ENCODE measurements at regions not wholly inside any gene's neighbourhood (a gene's known extent, or its start where the extent isn't known, plus 50 kb on each side); places are given as distances from the start of the nearest gene placed in this dataset.

DNA sequence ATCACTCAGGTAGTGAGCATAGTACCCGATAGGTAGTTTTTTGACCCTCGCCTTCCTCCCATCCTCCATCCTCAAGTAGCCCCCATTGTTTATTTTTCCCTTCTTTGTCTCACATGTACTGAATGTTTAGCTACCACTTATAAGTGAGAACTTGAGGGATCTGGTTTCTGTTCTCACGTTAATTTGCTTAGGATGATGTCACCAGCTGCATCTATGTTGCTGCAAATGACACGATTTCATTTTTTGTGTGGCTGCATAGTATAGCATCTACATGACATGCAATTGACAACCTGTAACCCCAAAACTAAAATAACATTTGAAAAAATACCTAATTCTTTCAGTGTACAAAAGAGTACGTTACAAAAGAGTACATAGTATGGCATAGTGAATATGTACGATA is 254.0 kb upstream of the NOVA1 start:
- Histone ChIP-seq H3K36me3 (ENCODE audit: control insufficient read depth in 1 of 2, insufficient read depth in 2 of 2, low read length in 2 of 2) (no peaks in the 10 kb centered on the region), H2BK120ac (ENCODE audit: insufficient read depth, low read length, poor library complexity) (no peak overlapping the region), H3K27ac (ENCODE audit: low read depth, low read length) (no peak overlapping the region), H3K14ac (ENCODE audit: low read length) (no peak overlapping the region), H3K4ac (ENCODE audit: low read depth, low read length) (no peak overlapping the region), H4K91ac (ENCODE audit: low read depth, low read length) (no peak overlapping the region), H2AK5ac (ENCODE audit: low read length) (no peak overlapping the region), H4K12ac (ENCODE audit: low read depth, low read length) (no peak overlapping the region), H3K9ac (ENCODE audit: low read length) (no peak overlapping the region), H3K27me3 (ENCODE audit: insufficient read depth, low read length) (no peaks in the 10 kb centered on the region), H3K9me3 (ENCODE audit: insufficient read depth, low read depth, low read length) (no peaks in the 10 kb centered on the region), H3K18ac (ENCODE audit: low read length) (no peak overlapping the region), H3K4me2 (ENCODE audit: low read length) (no peak overlapping the region), H4K8ac (ENCODE audit: low read depth, low read length) (no peak overlapping the region), H3K4me3 (ENCODE audit: low read depth, low read length) (no peak overlapping the region), H3K4me1 (ENCODE audit: control insufficient read depth in 1 of 2, insufficient read depth in 2 of 2, low read length in 2 of 2) (no peaks in the 10 kb centered on the region), H3K23ac (ENCODE audit: low read length) (no peak overlapping the region), H2AFZ (ENCODE audit: insufficient read depth, low read length, poor library complexity) (no peak overlapping the region), H3K79me1 (ENCODE audit: low read length) (no peaks in the 10 kb centered on the region), H2BK12ac (ENCODE audit: low read length) (no peak overlapping the region), H3K79me2 (ENCODE audit: control insufficient read depth, insufficient read depth, low read length, poor library complexity) (no peaks in the 10 kb centered on the region), H2BK5ac (ENCODE audit: low read depth, low read length, poor library complexity) (no peak overlapping the region)
- no peak for DNase-seq
- WGBS (ENCODE audit: extremely low coverage, insufficient coverage, insufficient read length), result no CpG with 5 or more reads among the region's 6 CpGs

DNA sequence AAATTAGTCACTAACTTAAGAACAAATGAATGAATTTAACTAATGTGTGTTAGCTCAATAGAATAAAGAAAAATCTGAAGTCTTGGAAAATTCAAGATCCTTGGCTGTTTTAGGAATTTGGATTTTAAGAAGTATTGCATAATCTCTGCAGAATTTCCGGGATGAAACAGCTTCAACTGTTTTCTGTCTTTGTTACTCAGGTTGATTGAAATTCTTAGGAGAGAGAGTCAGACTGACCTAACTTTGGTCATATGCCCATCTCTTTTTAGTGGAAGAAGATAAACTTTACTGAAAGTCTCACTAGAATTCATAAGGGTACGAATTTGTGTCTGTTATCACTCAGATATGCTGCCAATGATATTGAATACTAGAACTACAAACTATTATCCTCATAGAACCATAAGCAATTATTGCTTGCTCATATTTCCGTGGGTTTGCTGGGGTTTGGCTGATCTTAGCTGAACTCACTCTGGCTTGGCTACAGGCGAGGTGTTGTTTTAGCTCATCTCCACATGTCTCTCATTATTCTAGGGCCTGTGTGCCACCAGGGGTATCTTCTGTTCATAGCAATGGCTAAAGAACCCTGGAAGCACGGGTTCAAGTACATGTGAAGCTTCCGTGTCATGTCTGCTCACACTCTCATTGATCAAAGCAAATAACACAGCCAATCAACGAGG is 257.4 kb upstream of the NOVA1 start:
- Histone ChIP-seq H3K4me3 (ENCODE audit: low read depth, low read length) (no peak overlapping the region), H3K14ac (ENCODE audit: low read length) (no peak overlapping the region), H3K18ac (ENCODE audit: low read length) (no peak overlapping the region), H3K36me3 (ENCODE audit: control insufficient read depth in 1 of 2, insufficient read depth in 2 of 2, low read length in 2 of 2) (no peaks in the 10 kb centered on the region), H3K79me1 (ENCODE audit: low read length) (no peaks in the 10 kb centered on the region), H3K9me3 (ENCODE audit: insufficient read depth, low read depth, low read length) (no peaks in the 10 kb centered on the region), H4K8ac (ENCODE audit: low read depth, low read length) (no peak overlapping the region), H3K4ac (ENCODE audit: low read depth, low read length) (no peak overlapping the region), H2AK5ac (ENCODE audit: low read length) (no peak overlapping the region), H4K91ac (ENCODE audit: low read depth, low read length) (no peak overlapping the region), H2BK12ac (ENCODE audit: low read length) (no peak overlapping the region), H3K9ac (ENCODE audit: low read length) (no peak overlapping the region), H3K4me1 (ENCODE audit: control insufficient read depth in 1 of 2, insufficient read depth in 2 of 2, low read length in 2 of 2) (no peaks in the 10 kb centered on the region), H2AFZ (ENCODE audit: insufficient read depth, low read length, poor library complexity) (no peak overlapping the region), H3K4me2 (ENCODE audit: low read length) (no peak overlapping the region), H3K27ac (ENCODE audit: low read depth, low read length) (no peak overlapping the region), H3K27me3 (ENCODE audit: insufficient read depth, low read length) (no peaks in the 10 kb centered on the region), H2BK5ac (ENCODE audit: low read depth, low read length, poor library complexity) (no peak overlapping the region), H2BK120ac (ENCODE audit: insufficient read depth, low read length, poor library complexity) (no peak overlapping the region), H4K12ac (ENCODE audit: low read depth, low read length) (no peak overlapping the region), H3K79me2 (ENCODE audit: control insufficient read depth, insufficient read depth, low read length, poor library complexity) (no peaks in the 10 kb centered on the region), H3K23ac (ENCODE audit: low read length) (no peak overlapping the region)
- no peak for DNase-seq
- WGBS (ENCODE audit: extremely low coverage, insufficient coverage, insufficient read length), result no CpG with 5 or more reads among the region's 7 CpGs

DNA sequence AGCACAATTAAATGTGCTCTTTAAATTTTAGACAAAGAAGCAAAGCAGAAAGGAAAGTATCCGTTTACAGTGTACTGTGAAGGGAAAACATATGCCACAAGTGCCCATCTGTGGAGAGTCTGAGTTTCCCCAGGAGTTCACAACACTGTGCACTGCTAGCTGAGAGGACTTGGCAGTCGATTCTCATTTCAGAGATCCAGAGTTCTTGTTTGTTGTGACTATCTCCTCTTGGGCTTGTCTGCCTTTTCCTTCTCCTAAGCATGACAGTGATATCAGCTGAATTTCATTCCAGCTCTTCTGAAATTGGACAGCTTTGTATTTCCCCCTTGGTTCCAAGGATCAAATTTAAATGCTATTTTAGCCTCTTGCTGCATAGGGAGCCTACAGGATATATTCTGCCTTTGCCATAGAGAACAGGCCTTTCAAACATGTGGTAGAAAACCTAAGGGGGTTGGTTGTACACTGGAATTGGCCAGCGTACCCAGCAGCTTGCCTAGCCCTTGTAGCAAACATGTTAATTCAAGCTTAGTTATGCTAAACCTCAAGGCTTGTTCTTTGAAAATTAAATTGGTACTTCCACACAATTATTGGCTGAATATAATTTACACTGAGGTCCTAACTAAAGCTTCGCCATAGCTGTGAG is 259.2 kb upstream of the NOVA1 start:
- H2BK120ac ChIP-seq (ENCODE audit: insufficient read depth, low read length, poor library complexity), result no peak overlapping the region
- no peaks in the 10 kb centered on the region for H3K79me2 ChIP-seq (ENCODE audit: control insufficient read depth, insufficient read depth, low read length, poor library complexity)
- no peaks in the 10 kb centered on the region for H3K4me1 ChIP-seq (ENCODE audit: control insufficient read depth in 1 of 2, insufficient read depth in 2 of 2, low read length in 2 of 2)
- DNase-seq, result no peak
- no peak overlapping the region for H3K4ac ChIP-seq (ENCODE audit: low read depth, low read length)
- H3K36me3 ChIP-seq (ENCODE audit: control insufficient read depth in 1 of 2, insufficient read depth in 2 of 2, low read length in 2 of 2), result no peaks in the 10 kb centered on the region
- no peak overlapping the region for H3K18ac ChIP-seq (ENCODE audit: low read length)
- no peaks in the 10 kb centered on the region for H3K27me3 ChIP-seq (ENCODE audit: insufficient read depth, low read length)
- H2AFZ ChIP-seq (ENCODE audit: insufficient read depth, low read length, poor library complexity), result no peak overlapping the region
- no CpG with 5 or more reads among the region's 4 CpGs for WGBS (ENCODE audit: extremely low coverage, insufficient coverage, insufficient read length)
- H2AK5ac ChIP-seq (ENCODE audit: low read length), result no peak overlapping the region
- no peak overlapping the region for H3K4me3 ChIP-seq (ENCODE audit: low read depth, low read length)
- no peak overlapping the region for H4K12ac ChIP-seq (ENCODE audit: low read depth, low read length)
- H3K9ac ChIP-seq (ENCODE audit: low read length), result no peak overlapping the region
- H3K27ac ChIP-seq (ENCODE audit: low read depth, low read length), result no peak overlapping the region
- H3K4me2 ChIP-seq (ENCODE audit: low read length), result no peak overlapping the region
- no peak overlapping the region for H4K8ac ChIP-seq (ENCODE audit: low read depth, low read length)
- no peaks in the 10 kb centered on the region for H3K79me1 ChIP-seq (ENCODE audit: low read length)
- no peak overlapping the region for H2BK12ac ChIP-seq (ENCODE audit: low read length)
- no peak overlapping the region for H3K23ac ChIP-seq (ENCODE audit: low read length)
- no peak overlapping the region for H2BK5ac ChIP-seq (ENCODE audit: low read depth, low read length, poor library complexity)
- H4K91ac ChIP-seq (ENCODE audit: low read depth, low read length), result no peak overlapping the region
- H3K14ac ChIP-seq (ENCODE audit: low read length), result no peak overlapping the region
- H3K9me3 ChIP-seq (ENCODE audit: insufficient read depth, low read depth, low read length), result no peaks in the 10 kb centered on the region

DNA sequence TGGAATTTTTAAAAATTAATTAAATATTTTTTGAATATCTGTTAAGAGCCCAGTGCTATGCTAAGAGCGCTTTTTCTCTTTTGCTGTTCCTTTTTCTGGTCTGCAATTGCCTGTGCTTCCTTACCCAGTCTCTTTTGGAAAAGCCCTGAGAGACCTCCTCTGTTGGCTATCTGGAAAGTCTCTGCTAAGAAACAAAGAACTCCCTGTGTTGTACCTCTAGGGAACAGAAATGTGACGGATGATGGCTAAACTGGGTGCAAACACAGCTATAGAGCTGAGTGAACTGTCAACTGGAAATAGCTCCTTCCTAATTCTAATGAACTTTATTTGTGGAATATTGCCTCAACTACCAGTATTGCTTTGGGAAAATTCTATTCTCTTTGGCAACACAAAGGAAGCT is 261.6 kb upstream of the NOVA1 start:
- H4K91ac ChIP-seq (ENCODE audit: low read depth, low read length), result no peak overlapping the region
- no peak for DNase-seq

More for the DNA sequence above, 261.6 kb upstream of the NOVA1 start:
- H2AFZ ChIP-seq (ENCODE audit: insufficient read depth, low read length, poor library complexity), result no peak overlapping the region
- no peaks in the 10 kb centered on the region for H3K36me3 ChIP-seq (ENCODE audit: control insufficient read depth in 1 of 2, insufficient read depth in 2 of 2, low read length in 2 of 2)
- no peak overlapping the region for H3K4ac ChIP-seq (ENCODE audit: low read depth, low read length)
- H3K79me1 ChIP-seq (ENCODE audit: low read length), result no peaks in the 10 kb centered on the region
- H2AK5ac ChIP-seq (ENCODE audit: low read length), result no peak overlapping the region
- no peaks in the 10 kb centered on the region for H3K27me3 ChIP-seq (ENCODE audit: insufficient read depth, low read length)
- H3K4me1 ChIP-seq (ENCODE audit: control insufficient read depth in 1 of 2, insufficient read depth in 2 of 2, low read length in 2 of 2), result no peaks in the 10 kb centered on the region
- no peak overlapping the region for H4K8ac ChIP-seq (ENCODE audit: low read depth, low read length)
- H2BK120ac ChIP-seq (ENCODE audit: insufficient read depth, low read length, poor library complexity), result no peak overlapping the region
- H3K4me3 ChIP-seq (ENCODE audit: low read depth, low read length), result no peak overlapping the region
- H2BK12ac ChIP-seq (ENCODE audit: low read length), result no peak overlapping the region
- H3K23ac ChIP-seq (ENCODE audit: low read length), result no peak overlapping the region
- no peak overlapping the region for H2BK5ac ChIP-seq (ENCODE audit: low read depth, low read length, poor library complexity)
- H3K14ac ChIP-seq (ENCODE audit: low read length), result no peak overlapping the region
- no peak overlapping the region for H4K12ac ChIP-seq (ENCODE audit: low read depth, low read length)
- H3K9me3 ChIP-seq (ENCODE audit: insufficient read depth, low read depth, low read length), result no peaks in the 10 kb centered on the region
- H3K79me2 ChIP-seq (ENCODE audit: control insufficient read depth, insufficient read depth, low read length, poor library complexity), result no peaks in the 10 kb centered on the region
- WGBS (ENCODE audit: extremely low coverage, insufficient coverage, insufficient read length), result no CpG with 5 or more reads among the region's 2 CpGs
- no peak overlapping the region for H3K18ac ChIP-seq (ENCODE audit: low read length)
- H3K27ac ChIP-seq (ENCODE audit: low read depth, low read length), result no peak overlapping the region
- H3K9ac ChIP-seq (ENCODE audit: low read length), result no peak overlapping the region
- H3K4me2 ChIP-seq (ENCODE audit: low read length), result no peak overlapping the region
